ENCODE measurements at regions not wholly inside any gene's neighbourhood (a gene's known extent, or its start where the extent isn't known, plus 50 kb on each side); places are given as distances from the start of the nearest gene placed in this dataset.

- no peaks in the 10 kb centered on the region for H3K4me1 ChIP-seq (ENCODE audit: control insufficient read depth in 1 of 2, insufficient read depth in 2 of 2, low read length in 2 of 2)
- no TSS peak for BruUV-seq (replicated peaks)
- CTCF ChIA-PET, result no interaction called here
Observed at GRCh38 chr6:148105695-148106094, 236.9 kb upstream of the SASH1 start.

More at GRCh38 chr6:148105695-148106094, 236.9 kb upstream of the SASH1 start:
- intact Hi-C loops (cut with micrococcal nuclease), result no loop called here
- Histone ChIP-seq H3K9me2 (ENCODE audit: insufficient read depth) (no peaks in the 10 kb centered on the region), H3K79me2 (ENCODE audit: insufficient read depth, low read length) (no peaks in the 10 kb centered on the region), H3K27me3 (ENCODE audit: insufficient read depth, low read length) (no peaks in the 10 kb centered on the region), H3K9ac (ENCODE audit: low read length) (no peak overlapping the region), H3K4me2 (ENCODE audit: low read length) (no peak overlapping the region), H3K4me3 (replicated peaks in 1 of 2; ENCODE audit: low read depth in 1 of 2, low read length in 2 of 2) (no peak overlapping the region), H3K36me3 (ENCODE audit: control insufficient read depth in 1 of 2, insufficient read depth in 2 of 2, low read length in 2 of 2) (no peaks in the 10 kb centered on the region), H2AFZ (ENCODE audit: low read depth, low read length, poor library complexity, severe bottlenecking) (no peak overlapping the region), H3K27ac (ENCODE audit: low read depth, low read length) (no peak overlapping the region), H4K20me1 (ENCODE audit: insufficient read depth) (no peaks in the 10 kb centered on the region), H3K9me3 (ENCODE audit: control insufficient read depth in 1 of 2, insufficient read depth in 1 of 2, low read depth in 1 of 2, low read length in 2 of 2) (no peaks in the 10 kb centered on the region)
- POLR2A ChIA-PET, result no interaction called here
- RAD21 ChIA-PET (ENCODE audit: low non-redundant PET in 1 of 2, low total read pairs in 2 of 2, uncharacterized antibody in 2 of 2, unreplicated experiment in 2 of 2), result no interaction called here
- ATAC-seq (no peak), DNase-seq (ENCODE audit: low read depth, low spot score) (no peak)
- TF ChIP-seq SP1 (IDR thresholded peaks at IDR 0.05; ENCODE audit: low read depth) (no peak), ATF3 (IDR thresholded peaks at IDR 0.05) (no peak), CTCF (IDR thresholded peaks at IDR 0.05 in 2 of 3, conservative IDR thresholded peaks at IDR 0.05 in 1 of 3; ENCODE audit: borderline replicate concordance in 1 of 3, insufficient read depth in 1 of 3, low read depth in 2 of 3, low read length in 2 of 3) (no peak), EGR1 (IDR thresholded peaks at IDR 0.05; ENCODE audit: low read depth) (no peak), MAX (IDR thresholded peaks at IDR 0.05) (no peak), JUND (IDR thresholded peaks at IDR 0.05) (no peak), ZBTB33 (IDR thresholded peaks at IDR 0.05; ENCODE audit: extremely low read depth, insufficient replicate concordance, low read length) (no peak)
